Trophoblast cell (in vitro differentiated cells and primary cell): ENCODE measurements at regions not wholly inside any gene's neighbourhood (a gene's known extent, or its start where the extent isn't known, plus 50 kb on each side); places are given as distances from the start of the nearest gene placed in this dataset.

Source experiments
- DNase-seq, 2 donors: peaks; one replicate each; pipeline ENCODE4 v3.0.0-alpha.2; 2016
- H2AFZ ChIP-seq: 2 replicates; pipeline ENCODE4 v1.6.1; 2013; ENCODE audit warnings: low read length, moderate library complexity, mild to moderate bottlenecking; ENCODE audit not compliant: insufficient read depth, poor library complexity
- H2AK5ac ChIP-seq: 2 replicates; pipeline ENCODE4 v1.6.1; 2013; ENCODE audit warnings: mild to moderate bottlenecking, low read length
- H2BK120ac ChIP-seq: 2 replicates; pipeline ENCODE4 v1.6.1; 2013; ENCODE audit warnings: low read length, mild to moderate bottlenecking, moderate library complexity; ENCODE audit not compliant: insufficient read depth, poor library complexity
- H2BK12ac ChIP-seq: 2 replicates; pipeline ENCODE4 v1.6.1; 2013; ENCODE audit warnings: mild to moderate bottlenecking, low read length, moderate library complexity
- H2BK5ac ChIP-seq: 2 replicates; pipeline ENCODE4 v1.6.1; 2013; ENCODE audit warnings: low read length, low read depth, moderate library complexity, mild to moderate bottlenecking; ENCODE audit not compliant: poor library complexity
- H3K14ac ChIP-seq: 2 replicates; pipeline ENCODE4 v1.6.1; 2013; ENCODE audit warnings: mild to moderate bottlenecking, low read length
- H3K18ac ChIP-seq: 2 replicates; pipeline ENCODE4 v1.6.1; 2013; ENCODE audit warnings: mild to moderate bottlenecking, low read length
- H3K23ac ChIP-seq: 2 replicates; pipeline ENCODE4 v1.6.1; 2013; ENCODE audit warnings: low read length
- H3K27ac ChIP-seq: 2 replicates; pipeline ENCODE4 v1.5.1; 2013; ENCODE audit warnings: low read depth, mild to moderate bottlenecking, inconsistent platforms, low read length, moderate library complexity
- H3K27me3 ChIP-seq: 2 replicates; pipeline ENCODE4 v1.6.1; 2013; ENCODE audit warnings: inconsistent platforms, mild to moderate bottlenecking, low read length, moderate library complexity; ENCODE audit not compliant: insufficient read depth
- H3K36me3 ChIP-seq, 2 experiments: 1 replicate in 1 of 2; 2 replicates in 1 of 2; pipeline ENCODE4 v1.6.1; 2013; ENCODE audit warnings: low read length in 2 of 2, mild to moderate bottlenecking in 2 of 2, moderate library complexity in 1 of 2; ENCODE audit not compliant: insufficient read depth in 2 of 2, control insufficient read depth in 1 of 2
- H3K4ac ChIP-seq: 2 replicates; pipeline ENCODE4 v1.6.1; 2013; ENCODE audit warnings: low read depth, mild to moderate bottlenecking, low read length, moderate library complexity
- H3K4me1 ChIP-seq, 2 experiments: 1 replicate in 1 of 2; 2 replicates in 1 of 2; pipeline ENCODE4 v1.6.1; 2013; ENCODE audit warnings: low read length in 2 of 2, mild to moderate bottlenecking in 2 of 2, moderate library complexity in 1 of 2; ENCODE audit not compliant: insufficient read depth in 2 of 2, control insufficient read depth in 1 of 2
- H3K4me2 ChIP-seq: 2 replicates; pipeline ENCODE4 v1.6.1; 2013; ENCODE audit warnings: inconsistent platforms, mild to moderate bottlenecking, low read length, moderate library complexity
- H3K4me3 ChIP-seq: 2 replicates; pipeline ENCODE4 v1.5.1; 2013; ENCODE audit warnings: mild to moderate bottlenecking, low read depth, low read length, inconsistent platforms
- H3K79me1 ChIP-seq: one replicate; pipeline ENCODE4 v1.6.1; 2013; ENCODE audit warnings: low read length
- H3K79me2 ChIP-seq: 2 replicates; pipeline ENCODE4 v1.6.1; 2013; ENCODE audit warnings: low read length, mild to moderate bottlenecking; ENCODE audit not compliant: control insufficient read depth, insufficient read depth, poor library complexity
- H3K9ac ChIP-seq: 2 replicates; pipeline ENCODE4 v1.6.1; 2013; ENCODE audit warnings: mild to moderate bottlenecking, low read length
- H3K9me3 ChIP-seq: 2 replicates; pipeline ENCODE4 v1.6.1; 2013; ENCODE audit warnings: low read depth, mild to moderate bottlenecking, control low read depth, inconsistent platforms, low read length; ENCODE audit not compliant: insufficient read depth
- H4K12ac ChIP-seq: 2 replicates; pipeline ENCODE4 v1.6.1; 2013; ENCODE audit warnings: low read depth, mild to moderate bottlenecking, low read length, moderate library complexity
- H4K8ac ChIP-seq: 2 replicates; pipeline ENCODE4 v1.6.1; 2013; ENCODE audit warnings: low read depth, mild to moderate bottlenecking, low read length, moderate library complexity
- H4K91ac ChIP-seq: one replicate; pipeline ENCODE4 v1.6.1; 2013; ENCODE audit warnings: low read depth, mild to moderate bottlenecking, low read length, moderate library complexity
- WGBS: extraction: QIAGEN DNeasy Blood & Tissue Kit; methylation state at CpG from one replicate; pipeline ENCODE4 v1.1.7; 2013; ENCODE audit warnings: missing lambda C conversion rate; ENCODE audit not compliant: insufficient read length, insufficient coverage; ENCODE audit errors: extremely low coverage; 5-methylcytosine and 5-hydroxymethylcytosine counted together

- H4K12ac ChIP-seq, result no peak overlapping the region
- no peak overlapping the region for H3K14ac ChIP-seq
- no peak overlapping the region for H2AK5ac ChIP-seq
- peaks cover 8% of the 10 kb centered on the region for H3K9me3 ChIP-seq
- H3K4me2 ChIP-seq, result no peak overlapping the region
- H3K4ac ChIP-seq, result no peak overlapping the region
- WGBS, result no CpG with 5 or more reads among the region's 6 CpGs
- H3K79me1 ChIP-seq, result no peaks in the 10 kb centered on the region
- H3K27ac ChIP-seq, result no peak overlapping the region
- H3K36me3 ChIP-seq, result no peaks in the 10 kb centered on the region
- H3K18ac ChIP-seq, result no peak overlapping the region
- no peak for DNase-seq
- H4K8ac ChIP-seq, result no peak overlapping the region
- peaks cover 0 to 3% of the 10 kb centered on the region in 2 experiments for H3K4me1 ChIP-seq
- H3K27me3 ChIP-seq, result no peaks in the 10 kb centered on the region
- H2AFZ ChIP-seq, result no peak overlapping the region
- no peak overlapping the region for H3K9ac ChIP-seq
- H2BK12ac ChIP-seq, result no peak overlapping the region
- no peak overlapping the region for H2BK120ac ChIP-seq
- no peak overlapping the region for H4K91ac ChIP-seq
- no peaks in the 10 kb centered on the region for H3K79me2 ChIP-seq
- H3K4me3 ChIP-seq, result no peak overlapping the region
- no peak overlapping the region for H2BK5ac ChIP-seq
- no peak overlapping the region for H3K23ac ChIP-seq
Observed at GRCh38 chr5:3312299-3312698, 283.3 kb upstream of the IRX1 start.

DNA sequence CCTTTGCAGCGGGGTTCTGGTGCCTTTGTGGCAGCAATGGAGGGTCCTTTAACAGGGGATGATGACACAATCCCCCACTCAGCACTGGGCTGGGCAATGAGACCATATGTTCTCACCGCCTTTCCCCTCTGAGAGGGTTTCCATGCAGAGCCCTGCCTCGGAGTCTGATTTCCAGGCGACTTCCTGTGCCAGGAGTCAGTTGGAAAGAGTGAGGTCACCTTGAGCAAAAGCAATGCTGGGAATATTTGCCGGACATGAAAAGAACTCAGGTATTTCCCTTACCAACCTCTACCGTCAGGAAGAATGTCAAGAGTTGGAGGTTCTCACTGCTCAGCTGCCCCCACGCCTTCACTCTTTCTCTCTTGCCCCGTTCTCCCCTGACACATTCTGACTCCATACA lies 284.2 kb upstream of the IRX1 start:
- DNase-seq, result no peak
- no peaks in the 10 kb centered on the region for H3K79me2 ChIP-seq
- H3K4me2 ChIP-seq, result no peak overlapping the region
- H3K9ac ChIP-seq, result no peak overlapping the region
- H4K91ac ChIP-seq, result no peak overlapping the region
- H2BK12ac ChIP-seq, result no peak overlapping the region
- H3K23ac ChIP-seq, result no peak overlapping the region
- no peak overlapping the region for H2BK5ac ChIP-seq
- H3K4me1 ChIP-seq, result peaks cover 0 to 3% of the 10 kb centered on the region in 2 experiments
- no peak overlapping the region for H2BK120ac ChIP-seq
- H3K9me3 ChIP-seq, result peaks cover 8% of the 10 kb centered on the region
- no peaks in the 10 kb centered on the region for H3K36me3 ChIP-seq
- H3K18ac ChIP-seq, result no peak overlapping the region
- no peak overlapping the region for H2AFZ ChIP-seq
- H3K14ac ChIP-seq, result no peak overlapping the region
- no CpG with 5 or more reads among the region's 8 CpGs for WGBS
- no peak overlapping the region for H3K4ac ChIP-seq
- no peak overlapping the region for H3K27ac ChIP-seq
- no peaks in the 10 kb centered on the region for H3K27me3 ChIP-seq
- H2AK5ac ChIP-seq, result no peak overlapping the region
- no peaks in the 10 kb centered on the region for H3K79me1 ChIP-seq
- H4K12ac ChIP-seq, result no peak overlapping the region
- H4K8ac ChIP-seq, result no peak overlapping the region
- H3K4me3 ChIP-seq, result no peak overlapping the region

- Histone ChIP-seq H2AFZ (no peak overlapping the region), H2BK5ac (no peak overlapping the region), H3K4me3 (no peak overlapping the region), H3K79me2 (no peaks in the 10 kb centered on the region), H4K12ac (no peak overlapping the region), H2AK5ac (no peak overlapping the region), H3K9ac (no peak overlapping the region), H3K36me3 (no peaks in the 10 kb centered on the region), H3K14ac (no peak overlapping the region), H2BK12ac (no peak overlapping the region), H3K79me1 (no peaks in the 10 kb centered on the region), H3K4ac (no peak overlapping the region), H2BK120ac (no peak overlapping the region), H3K27ac (no peak overlapping the region), H4K8ac (no peak overlapping the region), H3K4me2 (no peak overlapping the region), H4K91ac (no peak overlapping the region), H3K18ac (no peak overlapping the region), H3K23ac (no peak overlapping the region), H3K9me3 (peaks cover 8% of the 10 kb centered on the region), H3K4me1 (peaks cover 0 to 3% of the 10 kb centered on the region in 2 experiments), H3K27me3 (no peaks in the 10 kb centered on the region)
- no peak for DNase-seq
- WGBS, result no CpG with 5 or more reads among the region's 26 CpGs
Observed at GRCh38 chr5:3310541-3311261, 284.9 kb upstream of the IRX1 start.

DNA sequence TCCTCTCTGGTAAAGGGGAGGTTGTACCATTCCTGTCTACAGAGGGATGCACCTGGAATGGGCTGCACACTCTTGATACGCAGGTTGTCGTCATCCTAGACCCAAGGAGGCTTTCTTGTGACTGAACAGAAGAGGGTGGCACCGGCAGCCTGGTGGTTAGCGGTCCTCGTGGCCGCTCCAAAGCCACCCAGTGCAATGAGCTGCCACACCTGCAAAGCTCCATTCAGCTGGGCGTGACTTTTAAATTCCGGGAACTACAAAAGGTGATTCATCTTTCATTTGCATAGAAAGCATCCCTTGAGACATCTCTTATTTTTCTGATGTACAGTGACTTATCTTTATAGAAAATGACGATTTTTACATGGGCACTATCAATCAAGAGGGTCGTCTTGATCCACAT lies 286.1 kb upstream of the IRX1 start:
- Histone ChIP-seq H2AFZ (no peak overlapping the region), H3K23ac (no peak overlapping the region), H3K36me3 (no peaks in the 10 kb centered on the region), H3K79me1 (no peaks in the 10 kb centered on the region), H3K14ac (no peak overlapping the region), H4K8ac (no peak overlapping the region), H2BK5ac (no peak overlapping the region), H2AK5ac (no peak overlapping the region), H4K12ac (no peak overlapping the region), H3K4me3 (no peak overlapping the region), H3K4me2 (no peak overlapping the region), H2BK12ac (no peak overlapping the region), H2BK120ac (no peak overlapping the region), H3K27ac (no peak overlapping the region), H3K9me3 (peaks cover 8% of the 10 kb centered on the region), H4K91ac (no peak overlapping the region), H3K9ac (no peak overlapping the region), H3K18ac (no peak overlapping the region), H3K4me1 (peaks cover under 1 to 5% of the 10 kb centered on the region in 2 experiments), H3K79me2 (no peaks in the 10 kb centered on the region), H3K4ac (no peak overlapping the region), H3K27me3 (no peaks in the 10 kb centered on the region)
- no peak for DNase-seq
- no CpG with 5 or more reads among the region's 10 CpGs for WGBS
